K562 (cell line): ENCODE measurements at regions not wholly inside any gene's neighbourhood (a gene's known extent, or its start where the extent isn't known, plus 50 kb on each side); places are given as distances from the start of the nearest gene placed in this dataset.

Experiments
- ATAC-seq: fragments of 200-7000 bp; cut with Tn5 transposase; 3 replicates; pipeline ENCODE4 v1.9.1; 2020; ENCODE audit warnings: moderate library complexity
- BruUV-seq: library from RNA; stranded (reverse); fragments of 400-500 nt; replicated peaks from 2 replicates; lab custom pipeline; 2021; lab: Mats Ljungman, UMichigan
- CTCF ChIA-PET: fragments of 300-600 bp; formaldehyde crosslinking; extraction: SDS; loops from one replicate; lab custom pipeline; 2021; ENCODE audit warnings: low intra/inter-chr PET ratio; lab: Yijun Ruan, JAX
- POLR2A ChIA-PET: fragments of 300-600, 350-650 bp; sonication (Branson Sonifier 250); formaldehyde crosslinking; extraction: SDS; loops from one replicate; lab custom pipeline; 2021; ENCODE audit warnings: antibody characterized with exemption, inconsistent platforms; lab: Yijun Ruan, JAX
- DNase-seq, 4 experiments: peaks; one replicate each; pipeline versions ENCODE4 v3.0.0 to v3.0.0-alpha.2; 2011 to 2018; ENCODE audit warnings: low spot score in 3 of 4, mixed read lengths in 3 of 4; ENCODE audit errors: extremely low read depth in 1 of 4
- FAIRE-seq: peaks from 2 replicates; lab custom pipeline; 2011; peaks lifted over from hg19 to GRCh38; lab: Jason Lieb, UNC
- H2AFZ ChIP-seq: 2 replicates; pipeline ENCODE4 v1.6.0; 2011; ENCODE audit warnings: low read depth, low read length, control low read depth, inconsistent platforms
- H3K27ac ChIP-seq: fragments of 200-600 bp; 3 replicates; pipeline ENCODE4 v1.8.0; 2011; ENCODE audit warnings: low read depth, mild to moderate bottlenecking, control low read depth, inconsistent platforms, low read length, moderate library complexity, mixed read lengths; ENCODE audit errors: extremely low read depth
- H3K27me3 ChIP-seq, 2 experiments: fragments of 300-600 bp in 1 of 2; 2 replicates in 1 of 2; 3 replicates in 1 of 2; pipeline versions ENCODE4 v1.6.0 to v1.8.0; 2011; ENCODE audit warnings: inconsistent platforms in 2 of 2, low read length in 2 of 2, mild to moderate bottlenecking in 1 of 2, mixed read lengths in 1 of 2, moderate library complexity in 1 of 2; ENCODE audit not compliant: control insufficient read depth in 2 of 2, insufficient read depth in 2 of 2
- H3K36me3 ChIP-seq: fragments of 300-600 bp; 3 replicates; pipeline ENCODE4 v1.8.0; 2011; ENCODE audit warnings: mild to moderate bottlenecking, low read length, inconsistent platforms; ENCODE audit not compliant: control insufficient read depth, insufficient read depth
- H3K4me1 ChIP-seq, 2 experiments: fragments of 200-600 bp in 1 of 2; replicated peaks in 1 of 2; 2 replicates in 1 of 2; 3 replicates in 1 of 2; pipeline versions ENCODE4 v1.5.1 to v1.8.0; 2011; ENCODE audit warnings: inconsistent platforms in 2 of 2, low read length in 2 of 2, mild to moderate bottlenecking in 1 of 2, mixed read lengths in 1 of 2, moderate library complexity in 1 of 2; ENCODE audit not compliant: control insufficient read depth in 2 of 2, insufficient read depth in 2 of 2
- H3K4me2 ChIP-seq: 2 replicates; pipeline ENCODE4 v1.6.1; 2011; ENCODE audit warnings: low read length, control low read depth, inconsistent platforms, mixed read lengths; ENCODE audit not compliant: insufficient read depth
- H3K4me3 ChIP-seq: fragments of 200-600 bp; sonication (generic), shearing (Covaris generic); 2 replicates; pipeline ENCODE4 v1.5.1; 2016; ENCODE audit warnings: control low read depth, inconsistent platforms
- H3K79me2 ChIP-seq: fragments of 200-600 bp; 3 replicates; pipeline ENCODE4 v1.8.0; 2011; ENCODE audit warnings: low read length, inconsistent platforms; ENCODE audit not compliant: control insufficient read depth, insufficient read depth
- H3K9ac ChIP-seq, 2 experiments: 2 replicates each; pipeline versions ENCODE4 v1.6.0 to v1.6.1; 2011; ENCODE audit warnings: low read depth in 2 of 2, low read length in 2 of 2, control low read depth in 1 of 2, inconsistent platforms in 1 of 2, mild to moderate bottlenecking in 1 of 2, mixed read lengths in 1 of 2; ENCODE audit not compliant: insufficient read depth in 1 of 2
- H3K9me1 ChIP-seq: one replicate; pipeline ENCODE4 v1.6.0; 2011; ENCODE audit warnings: inconsistent platforms, mild to moderate bottlenecking, low read length, moderate library complexity; ENCODE audit not compliant: control insufficient read depth, insufficient read depth
- H3K9me3 ChIP-seq: replicated peaks from 2 replicates; pipeline ENCODE4 v1.5.1; 2011; ENCODE audit warnings: low read depth, low read length, inconsistent platforms; ENCODE audit not compliant: control insufficient read depth, insufficient read depth
- H4K20me1 ChIP-seq: replicated peaks from 2 replicates; pipeline ENCODE4 v1.6.1; 2011; ENCODE audit warnings: low read length, inconsistent platforms, mixed read lengths; ENCODE audit not compliant: control insufficient read depth, insufficient read depth
- CBFA2T3 ChIP-seq: fragments of 450-650 bp; IDR thresholded peaks from 2 replicates; pipeline ENCODE4 v1.6.1; 2017
- CHD4 ChIP-seq: fragments of 200-600 bp; sonication (generic); IDR thresholded peaks from 3 replicates; pipeline ENCODE4 v1.6.1; 2012; ENCODE audit warnings: low read depth, mild to moderate bottlenecking, mixed read lengths, low read length, inconsistent platforms; ENCODE audit not compliant: insufficient read depth, insufficient replicate concordance, poor library complexity, severe bottlenecking
- FOSL1 ChIP-seq: fragments of 200-800 bp; sonication (Bioruptor generic); conservative IDR thresholded peaks from 2 replicates; pipeline ENCODE4 v1.6.1; 2016; ENCODE audit warnings: missing genetic modification characterization, missing compliant biosample characterization
- FOXA3 ChIP-seq, 2 experiments: fragments of 450-650 bp in 1 of 2; sonication (generic) in 1 of 2; formaldehyde crosslinking; IDR thresholded peaks in 1 of 2; conservative IDR thresholded peaks in 1 of 2; 2 replicates each; pipeline versions ENCODE4 v1.4.0 to v1.8.0; 2020 to 2022; ENCODE audit warnings: mild to moderate bottlenecking in 2 of 2, missing genetic modification reagents in 1 of 2
- KLF10 ChIP-seq: fragments of 250-450 bp; sonication (Bioruptor Pico); IDR thresholded peaks from 2 replicates; pipeline ENCODE4 v1.6.1; 2021; ENCODE audit warnings: matching md5 sums
- WGBS: fragments of 100-300 bp; shearing (Covaris generic); methylation state at CpG from one replicate; pipeline ENCODE4 v1.1.6; 2016; ENCODE audit warnings: low coverage, mixed read lengths; ENCODE audit not compliant: insufficient coverage; ENCODE audit errors: missing lambda C conversion rate; 5-methylcytosine and 5-hydroxymethylcytosine counted together
- in situ Hi-C: fragments of 300-500 bp; cut with MboI; formaldehyde crosslinking; loops from 4 replicates; pipeline ENCODE4 v1.15.0; 2018; ENCODE audit warnings: inconsistent platforms, mixed read lengths
- intact Hi-C: fragments of 100-400 bp; cut with micrococcal nuclease; formaldehyde crosslinking; loops from 2 replicates; pipeline ENCODE4 v1.14.2; 2022
- TF ChIP-seq, protein P1 (sequence below), 2 experiments: fragments of 450-650 bp in 1 of 2; sonication (generic) in 1 of 2; formaldehyde crosslinking in 1 of 2; IDR thresholded peaks in 1 of 2; conservative IDR thresholded peaks in 1 of 2; 2 replicates each; pipeline versions ENCODE4 v1.6.1 to v1.8.1; 2016 to 2023; ENCODE audit warnings: mild to moderate bottlenecking in 2 of 2, moderate library complexity in 2 of 2, inconsistent platforms in 1 of 2, missing genetic modification reagents in 1 of 2
- TF ChIP-seq, protein P2 (sequence below), 2 experiments: fragments of 450-650 bp; IDR thresholded peaks; 2 replicates each; pipeline ENCODE4 v1.6.1; 2018; ENCODE audit warnings: mild to moderate bottlenecking in 2 of 2, low read depth in 1 of 2; ENCODE audit not compliant: partially characterized antibody in 2 of 2
- TF ChIP-seq, protein P3 (sequence below): sonication (generic); IDR thresholded peaks from 2 replicates; pipeline ENCODE4 v1.6.1; 2016

DNA sequence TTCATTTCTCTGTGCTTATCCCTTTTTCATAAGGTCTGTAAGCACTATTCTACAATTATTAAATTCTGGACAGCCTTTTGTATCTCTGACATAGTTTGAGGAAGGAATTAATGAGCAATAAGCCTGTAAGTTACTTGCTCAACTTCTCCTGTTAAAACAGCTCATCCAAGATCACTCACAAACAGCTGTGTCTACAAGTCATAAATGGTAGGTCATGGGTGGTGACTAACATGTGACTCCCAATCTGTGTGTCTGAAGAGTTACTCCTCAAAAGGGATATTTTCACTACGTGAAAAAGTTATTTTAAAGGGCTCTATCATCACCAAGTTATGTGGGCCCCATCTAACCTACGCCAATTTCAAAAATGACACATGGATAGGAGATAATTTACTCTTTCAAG, 145.2 kb upstream of the CBLB start:
- H3K9me1 ChIP-seq, result no peaks in the 10 kb centered on the region
- no peaks in the 10 kb centered on the region for H3K9me3 ChIP-seq
- intact Hi-C loops, result no loop called here
- peak overlapping the region; percentile 18; the same call in 1 of the 2 replicates for H2AFZ ChIP-seq
- BruUV-seq, result no TSS peak
- H3K4me2 ChIP-seq, result no peak overlapping the region
- H3K36me3 ChIP-seq, result no peaks in the 10 kb centered on the region
- H3K79me2 ChIP-seq, result no peaks in the 10 kb centered on the region
- ChIA-PET POLR2A (no interaction called here), CTCF (interaction anchor here (0.6 kb wide), 1 partner anchor 146 kb away, joined by 5 read pairs; no protein-coding TSS in a partner anchor)
- DNase-seq (peak in 3 of 4 experiments; percentile 5 to 13 (median 6)), ATAC-seq (no peak), FAIRE-seq (no peak)
- H3K4me1 ChIP-seq, result no peaks in the 10 kb centered on the region
- in situ Hi-C loops, result no loop called here
- no peaks in the 10 kb centered on the region for H3K27me3 ChIP-seq
- 35% methylated on average over 2 of the region's 2 CpGs for WGBS
- no peak overlapping the region for H3K4me3 ChIP-seq
- TF ChIP-seq FOXA3 (CRISPR knock-in tag; conservative IDR thresholded peaks at IDR 0.05 in 1 of 2, IDR thresholded peaks at IDR 0.05 in 1 of 2), result peak; percentile 55 to 62; a peak in 3 of 4 replicates
- no peak for TF ChIP-seq KLF10 (CRISPR knock-in tag)
- peak; percentile 55 for TF ChIP-seq FOSL1
- TF ChIP-seq, protein P1, sequence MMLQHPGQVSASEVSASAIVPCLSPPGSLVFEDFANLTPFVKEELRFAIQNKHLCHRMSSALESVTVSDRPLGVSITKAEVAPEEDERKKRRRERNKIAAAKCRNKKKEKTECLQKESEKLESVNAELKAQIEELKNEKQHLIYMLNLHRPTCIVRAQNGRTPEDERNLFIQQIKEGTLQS (IDR thresholded peaks at IDR 0.05), result peak; percentile 16; the same call in 1 of the 2 replicates
- TF ChIP-seq, protein P1 (CRISPR knock-in tag; conservative IDR thresholded peaks at IDR 0.05), result no peak
- TF ChIP-seq CHD4, result no peak
- TF ChIP-seq, protein P2, sequence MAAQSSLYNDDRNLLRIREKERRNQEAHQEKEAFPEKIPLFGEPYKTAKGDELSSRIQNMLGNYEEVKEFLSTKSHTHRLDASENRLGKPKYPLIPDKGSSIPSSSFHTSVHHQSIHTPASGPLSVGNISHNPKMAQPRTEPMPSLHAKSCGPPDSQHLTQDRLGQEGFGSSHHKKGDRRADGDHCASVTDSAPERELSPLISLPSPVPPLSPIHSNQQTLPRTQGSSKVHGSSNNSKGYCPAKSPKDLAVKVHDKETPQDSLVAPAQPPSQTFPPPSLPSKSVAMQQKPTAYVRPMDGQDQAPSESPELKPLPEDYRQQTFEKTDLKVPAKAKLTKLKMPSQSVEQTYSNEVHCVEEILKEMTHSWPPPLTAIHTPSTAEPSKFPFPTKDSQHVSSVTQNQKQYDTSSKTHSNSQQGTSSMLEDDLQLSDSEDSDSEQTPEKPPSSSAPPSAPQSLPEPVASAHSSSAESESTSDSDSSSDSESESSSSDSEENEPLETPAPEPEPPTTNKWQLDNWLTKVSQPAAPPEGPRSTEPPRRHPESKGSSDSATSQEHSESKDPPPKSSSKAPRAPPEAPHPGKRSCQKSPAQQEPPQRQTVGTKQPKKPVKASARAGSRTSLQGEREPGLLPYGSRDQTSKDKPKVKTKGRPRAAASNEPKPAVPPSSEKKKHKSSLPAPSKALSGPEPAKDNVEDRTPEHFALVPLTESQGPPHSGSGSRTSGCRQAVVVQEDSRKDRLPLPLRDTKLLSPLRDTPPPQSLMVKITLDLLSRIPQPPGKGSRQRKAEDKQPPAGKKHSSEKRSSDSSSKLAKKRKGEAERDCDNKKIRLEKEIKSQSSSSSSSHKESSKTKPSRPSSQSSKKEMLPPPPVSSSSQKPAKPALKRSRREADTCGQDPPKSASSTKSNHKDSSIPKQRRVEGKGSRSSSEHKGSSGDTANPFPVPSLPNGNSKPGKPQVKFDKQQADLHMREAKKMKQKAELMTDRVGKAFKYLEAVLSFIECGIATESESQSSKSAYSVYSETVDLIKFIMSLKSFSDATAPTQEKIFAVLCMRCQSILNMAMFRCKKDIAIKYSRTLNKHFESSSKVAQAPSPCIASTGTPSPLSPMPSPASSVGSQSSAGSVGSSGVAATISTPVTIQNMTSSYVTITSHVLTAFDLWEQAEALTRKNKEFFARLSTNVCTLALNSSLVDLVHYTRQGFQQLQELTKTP (IDR thresholded peaks at IDR 0.05; ENCODE audit: low read depth in 1 of 2, partially characterized antibody in 2 of 2), result no peak
- TF ChIP-seq, protein P3, sequence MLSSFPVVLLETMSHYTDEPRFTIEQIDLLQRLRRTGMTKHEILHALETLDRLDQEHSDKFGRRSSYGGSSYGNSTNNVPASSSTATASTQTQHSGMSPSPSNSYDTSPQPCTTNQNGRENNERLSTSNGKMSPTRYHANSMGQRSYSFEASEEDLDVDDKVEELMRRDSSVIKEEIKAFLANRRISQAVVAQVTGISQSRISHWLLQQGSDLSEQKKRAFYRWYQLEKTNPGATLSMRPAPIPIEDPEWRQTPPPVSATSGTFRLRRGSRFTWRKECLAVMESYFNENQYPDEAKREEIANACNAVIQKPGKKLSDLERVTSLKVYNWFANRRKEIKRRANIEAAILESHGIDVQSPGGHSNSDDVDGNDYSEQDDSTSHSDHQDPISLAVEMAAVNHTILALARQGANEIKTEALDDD, result peak; percentile 54; the same call in 1 of the 2 replicates
- peak; percentile 29; the same call in 1 of the 2 replicates for TF ChIP-seq CBFA2T3
- no peak overlapping the region for H3K9ac ChIP-seq
- H4K20me1 ChIP-seq, result no peaks in the 10 kb centered on the region
- H3K27ac ChIP-seq, result no peak overlapping the region
